Fibroblast of skin of right quadriceps (primary cell): ENCODE measurements at regions not wholly inside any gene's neighbourhood (a gene's known extent, or its start where the extent isn't known, plus 50 kb on each side); places are given as distances from the start of the nearest gene placed in this dataset.
"Not testable (repeated sequence)": the region's sequence is repeated elsewhere in the genome, so short reads cannot be mapped to it uniquely, and the experiment has no call there.

ENCODE experiments used
- DNase-seq: peaks from one replicate; pipeline ENCODE4 v3.0.0-alpha.2; 2013

DNA sequence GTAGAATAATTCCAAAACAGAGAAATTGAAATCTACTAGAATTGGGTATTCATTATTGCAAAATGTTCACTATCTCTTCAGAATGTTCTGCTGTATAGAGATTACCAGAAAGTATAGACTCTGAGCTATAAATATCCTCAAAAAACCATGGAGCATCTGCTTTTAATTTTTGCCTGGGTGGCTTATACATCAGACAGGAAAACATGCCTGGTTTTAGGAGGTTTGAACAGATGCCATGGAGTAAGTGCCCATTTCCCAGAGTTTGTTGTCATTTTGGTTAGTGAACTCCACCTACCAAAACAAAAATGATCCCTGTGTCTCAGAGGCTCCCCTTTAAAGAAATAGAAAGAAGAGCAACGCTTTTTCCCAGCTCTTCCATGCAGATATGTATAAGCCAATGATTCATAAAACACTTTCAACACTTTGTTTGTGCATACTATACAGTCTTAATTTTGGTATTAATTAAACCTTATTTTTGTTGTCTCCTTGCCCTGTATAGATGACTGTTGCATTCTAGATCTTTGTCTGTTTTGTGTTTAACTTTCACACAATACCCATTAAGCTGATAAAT is 68.7 kb downstream of the MEPE start:
- peak; percentile 84 for DNase-seq

- DNase-seq, result no peak
These were observed 70.8 kb upstream of the SPP1 start for GRCh38 chr4:87904639-87905160.

DNA sequence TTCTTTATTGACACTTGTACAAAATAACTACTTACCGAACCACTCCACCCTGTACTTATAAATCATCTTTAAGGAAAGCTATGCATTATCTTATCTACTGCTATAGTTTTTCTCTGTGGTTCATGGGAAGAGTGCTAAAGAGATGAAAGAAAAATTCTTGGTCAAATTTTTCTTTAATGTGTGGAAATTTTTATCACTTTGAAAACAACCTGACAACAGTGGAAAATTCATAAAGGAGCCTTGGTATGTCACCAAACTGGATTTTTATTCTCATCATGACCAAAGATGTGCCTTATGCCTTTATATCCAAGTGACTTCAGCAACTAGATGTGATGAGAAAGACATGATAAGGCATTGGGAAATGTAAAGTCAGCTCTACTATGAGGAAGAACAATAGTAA is 67.2 kb upstream of the SPP1 start:
- no peak for DNase-seq

GRCh38 chr4:87910795-87911194 is 64.7 kb upstream of the SPP1 start:
- DNase-seq, result no peak

DNA sequence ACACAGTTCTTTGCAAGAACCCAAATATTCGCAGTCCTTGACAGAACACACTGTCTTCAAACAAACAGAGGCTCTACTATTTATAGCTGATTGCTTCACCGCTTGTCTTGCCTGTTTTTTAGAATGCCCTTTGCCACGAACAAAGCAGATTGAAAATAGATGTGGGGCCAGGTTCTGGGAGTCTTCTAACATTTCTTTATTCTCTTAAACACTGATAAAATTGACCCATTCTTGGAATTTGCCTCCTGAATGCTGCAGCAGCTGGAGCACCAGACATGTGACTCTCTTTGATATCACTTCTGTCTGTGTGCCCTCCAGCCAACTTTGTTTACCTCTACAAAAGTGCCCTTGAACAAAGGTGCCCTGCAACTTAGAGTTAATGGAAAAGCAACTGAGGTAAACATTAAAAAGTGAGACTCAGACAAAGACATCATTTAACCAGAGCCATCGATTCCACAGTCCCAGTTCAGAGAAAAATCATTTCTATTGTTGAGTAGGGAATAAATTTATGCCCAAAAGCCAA is 64.2 kb upstream of the SPP1 start:
- no peak for DNase-seq

GRCh38 chr4:87912164-87913004 is 63.1 kb upstream of the SPP1 start:
- no peak for DNase-seq

GRCh38 chr4:87913896-87914295 is 61.6 kb upstream of the SPP1 start:
- no peak for DNase-seq

GRCh38 chr4:87915621-87916020 is 59.9 kb upstream of the SPP1 start:
- no peak for DNase-seq

DNA sequence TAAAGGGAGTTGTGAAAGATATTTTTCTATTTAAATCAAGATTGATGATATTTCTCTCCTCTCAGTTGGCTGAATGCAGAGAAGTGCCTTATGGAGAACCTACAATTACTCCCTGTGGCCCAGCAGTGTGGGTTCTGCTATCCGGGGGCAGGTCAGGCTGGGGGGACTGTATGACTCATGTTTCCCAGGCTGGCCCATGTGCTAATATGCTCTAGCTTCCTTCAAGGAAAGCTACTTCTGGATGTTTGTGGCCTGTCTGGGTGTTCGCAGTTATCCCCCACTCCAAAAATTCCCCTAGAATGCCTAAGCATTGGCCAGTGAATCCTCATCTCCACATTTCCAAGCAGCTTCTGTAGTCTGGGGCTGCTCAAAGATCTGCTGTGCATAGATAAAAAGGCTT is 58.9 kb upstream of the SPP1 start:
- peak; percentile 13 for DNase-seq

GRCh38 chr4:87917911-87918310 is 57.6 kb upstream of the SPP1 start:
- not testable (repeated sequence) for DNase-seq

GRCh38 chr4:87918314-87919058 is 57.0 kb upstream of the SPP1 start:
- no peak for DNase-seq

DNA sequence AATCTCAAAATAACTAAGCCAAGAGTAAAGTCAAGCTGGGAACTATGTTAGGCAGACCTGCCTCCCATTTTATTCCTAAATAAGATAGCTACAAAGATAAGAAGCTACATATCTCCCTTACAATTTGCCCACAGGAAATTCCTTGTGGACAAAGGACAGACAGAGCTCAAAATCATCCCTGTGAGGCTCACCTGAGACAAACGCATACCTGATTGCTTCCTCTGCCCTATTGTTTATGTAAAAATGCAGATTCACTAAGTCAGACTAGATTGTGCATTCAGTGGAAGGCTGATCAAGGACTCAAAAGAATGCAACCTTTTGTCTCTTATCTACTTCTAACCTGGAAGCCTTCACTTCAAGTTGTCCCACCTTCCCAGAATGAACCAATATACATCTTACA is 56.2 kb upstream of the SPP1 start:
- DNase-seq, result not testable (repeated sequence)

DNA sequence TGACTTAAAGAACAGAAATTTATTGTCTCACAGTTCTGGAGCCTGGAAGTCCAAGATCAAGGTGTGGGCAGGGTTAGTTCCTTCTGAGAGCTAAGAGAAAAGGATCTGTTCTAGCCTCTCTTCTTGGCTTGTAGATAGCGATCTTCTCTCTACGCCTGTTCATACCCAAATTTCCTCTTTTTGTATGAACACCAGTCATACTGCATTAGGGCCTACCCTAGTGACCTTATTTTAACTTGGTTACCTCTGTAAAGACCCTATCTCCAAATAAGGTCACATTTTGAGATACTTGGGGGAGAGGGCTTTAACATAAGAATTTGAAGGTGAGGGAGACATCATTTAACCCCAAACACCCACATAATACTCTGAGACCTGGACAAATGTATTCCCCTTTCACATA is 55.6 kb upstream of the SPP1 start:
- DNase-seq, result no peak

- DNase-seq, result no peak
These were observed 55.0 kb upstream of the SPP1 start for GRCh38 chr4:87920478-87920877.

DNA sequence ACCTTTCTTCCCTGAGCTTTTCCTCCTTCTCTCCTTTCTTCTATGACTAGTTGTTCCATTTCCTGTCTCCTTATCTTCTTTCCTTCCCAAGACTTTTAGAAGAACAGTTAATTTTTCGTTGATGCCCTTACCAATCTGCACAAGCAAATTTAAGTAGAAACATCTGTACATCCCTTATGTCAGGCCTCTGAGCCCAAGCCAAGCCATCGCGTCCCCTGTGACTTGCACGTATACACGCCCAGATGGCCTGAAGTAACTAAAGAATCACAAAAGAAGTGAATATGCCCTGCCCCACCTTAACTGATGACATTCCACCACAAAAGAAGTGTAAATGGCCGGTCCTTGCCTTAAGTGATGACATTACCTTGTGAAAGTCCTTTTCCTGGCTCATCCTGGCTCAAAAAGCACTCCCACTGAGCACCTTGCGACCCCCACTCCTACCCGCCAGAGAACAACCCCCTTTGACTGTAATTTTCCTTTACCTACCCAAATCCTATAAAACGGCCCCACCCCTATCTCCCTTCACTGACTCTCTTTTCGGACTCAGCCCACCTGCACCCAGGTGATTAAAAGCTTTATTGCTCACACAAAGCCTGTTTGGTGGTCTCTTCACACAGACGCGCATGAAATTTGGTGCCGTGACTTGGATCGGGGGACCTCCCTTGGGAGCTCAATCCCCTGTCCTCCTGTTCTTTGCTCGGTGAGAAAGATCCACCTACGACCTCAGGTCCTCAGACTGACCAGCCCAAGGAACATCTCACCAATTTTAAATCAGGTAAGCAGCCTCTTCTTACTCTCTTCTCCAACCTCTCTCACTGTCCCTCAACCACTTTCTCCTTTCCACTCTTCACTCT is 53.7 kb upstream of the SPP1 start:
- not testable (repeated sequence) for DNase-seq

DNA sequence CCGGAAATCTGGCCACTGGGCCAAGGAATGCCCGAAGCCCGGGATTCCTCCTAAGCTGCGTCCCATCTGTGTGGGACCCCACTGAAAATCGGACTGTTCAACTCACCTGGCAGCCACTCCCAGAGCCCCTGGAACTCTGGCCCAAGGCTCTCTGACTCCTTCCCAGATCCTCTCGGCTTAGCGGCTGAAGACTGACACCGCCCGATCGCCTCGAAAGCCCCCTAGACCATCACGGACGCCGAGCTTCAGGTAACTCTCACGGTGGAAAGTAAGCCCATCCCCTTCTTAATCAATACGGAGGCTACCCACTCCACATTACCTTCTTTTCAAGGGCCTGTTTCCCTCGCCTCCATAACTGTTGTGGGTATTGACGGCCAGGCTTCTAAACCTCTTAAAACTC is 51.4 kb upstream of the SPP1 start:
- not testable (repeated sequence) for DNase-seq
